HL-60 (cell line): ENCODE measurements at regions not wholly inside any gene's neighbourhood (a gene's known extent, or its start where the extent isn't known, plus 50 kb on each side); places are given as distances from the start of the nearest gene placed in this dataset.

Source experiments
- DNase-seq, 2 experiments: peaks; one replicate each; pipeline ENCODE4 v3.0.0-alpha.2; 2010 to 2020; ENCODE audit warnings: low read depth in 1 of 2, low spot score in 1 of 2
- H3K27ac ChIP-seq: fragments of 250-450 bp; sonication (Bioruptor Pico); replicated peaks from 2 replicates; pipeline ENCODE4 v1.5.1; 2020; ENCODE audit warnings: mild to moderate bottlenecking, moderate library complexity
- H3K27me3 ChIP-seq: fragments of 250-450 bp; sonication (Bioruptor Pico); 2 replicates; pipeline ENCODE4 v1.5.1; 2021; ENCODE audit warnings: mild to moderate bottlenecking, moderate library complexity; ENCODE audit not compliant: insufficient read depth, poor library complexity, severe bottlenecking
- H3K4me3 ChIP-seq: replicated peaks from 2 replicates; pipeline ENCODE4 v1.5.1; 2011; ENCODE audit warnings: mild to moderate bottlenecking, control low read depth, low read length; ENCODE audit not compliant: insufficient read depth
- CTCF ChIP-seq: IDR thresholded peaks from one replicate; pipeline ENCODE4 v1.5.1; 2011; ENCODE audit warnings: low read length, control low read depth, inconsistent platforms; ENCODE audit not compliant: insufficient read depth
- GABPA ChIP-seq: IDR thresholded peaks from 2 replicates; pipeline ENCODE4 v1.6.1; 2012; ENCODE audit warnings: low read depth
- POLR2AphosphoS5 ChIP-seq: IDR thresholded peaks from 2 replicates; pipeline ENCODE4 v1.6.1; 2012; ENCODE audit warnings: low read depth
- REST ChIP-seq: IDR thresholded peaks from 2 replicates; pipeline ENCODE4 v1.6.1; 2012; ENCODE audit warnings: low read depth; ENCODE audit not compliant: insufficient replicate concordance
- SPI1 ChIP-seq: IDR thresholded peaks from 2 replicates; pipeline ENCODE4 v1.6.1; 2012; ENCODE audit warnings: low read depth, mild to moderate bottlenecking, borderline replicate concordance

GRCh38 chr4:13851085-13851940 is 223.8 kb upstream of the BOD1L1 start:
- Histone ChIP-seq H3K4me3 (no peak overlapping the region), H3K27me3 (no peaks in the 10 kb centered on the region), H3K27ac (no peak overlapping the region)
- TF ChIP-seq REST, result no peak
- TF ChIP-seq SPI1, result no peak
- no peak for TF ChIP-seq GABPA
- TF ChIP-seq POLR2AphosphoS5, result no peak
- TF ChIP-seq CTCF, result no peak
- DNase-seq, result no peak

GRCh38 chr4:13852411-13852810 is 224.9 kb upstream of the BOD1L1 start:
- DNase-seq, result no peak
- no peak overlapping the region for H3K4me3 ChIP-seq
- H3K27ac ChIP-seq, result no peak overlapping the region
- H3K27me3 ChIP-seq, result no peaks in the 10 kb centered on the region
- TF ChIP-seq POLR2AphosphoS5 (no peak), SPI1 (no peak), CTCF (no peak), GABPA (no peak), REST (no peak)

GRCh38 chr4:13856387-13856786 is 228.9 kb upstream of the BOD1L1 start:
- H3K4me3 ChIP-seq, result no peak overlapping the region
- no peak overlapping the region for H3K27ac ChIP-seq
- TF ChIP-seq REST (no peak), CTCF (no peak), POLR2AphosphoS5 (no peak), SPI1 (no peak), GABPA (no peak)
- H3K27me3 ChIP-seq, result no peaks in the 10 kb centered on the region
- DNase-seq, result no peak
